ENCODE measurements at regions not wholly inside any gene's neighbourhood (a gene's known extent, or its start where the extent isn't known, plus 50 kb on each side); places are given as distances from the start of the nearest gene placed in this dataset.

GRCh38 chr5:112583166-112583565 is 154.5 kb upstream of the APC start:
- no peak for ATAC-seq
- no peaks in the 10 kb centered on the region; the same call in 2 of the 3 replicates for H3K9me3 Mint-ChIP-seq

GRCh38 chr5:112584781-112585180 is 152.9 kb upstream of the APC start:
- Mint-ChIP-seq H3K9me3 (no peaks in the 10 kb centered on the region; the same call in 2 of the 3 replicates), H3K4me1 (peaks cover 2% of the 10 kb centered on the region; the same call in 2 of the 3 replicates), H3K4me3 (no peak overlapping the region), H3K36me3 (ENCODE audit: low read depth) (no peaks in the 10 kb centered on the region; the same call in 2 of the 3 replicates), H3K27me3 (ENCODE audit: insufficient read depth, low read depth, poor library complexity) (peaks cover 4% of the 10 kb centered on the region), H3K27ac (no peak overlapping the region)
- DNase-seq (ENCODE audit: low spot score) (peak; percentile 20), ATAC-seq (no peak)
- no peaks in the 10 kb centered on the region for H3F3A ChIP-seq (replicated peaks; ENCODE audit: low read depth)
- H3K27me3 ChIP-seq (ENCODE audit: insufficient read depth): no peaks in the 10 kb centered on the region
- H3K36me3 ChIP-seq (ENCODE audit: insufficient read depth): no peaks in the 10 kb centered on the region
- H3K4me2 ChIP-seq: no peak overlapping the region
- no peaks in the 10 kb centered on the region for H3K79me2 ChIP-seq (replicated peaks; ENCODE audit: insufficient read depth)
- H4K20me1 ChIP-seq (replicated peaks; ENCODE audit: insufficient read depth): no peaks in the 10 kb centered on the region
- no peak overlapping the region for H2AFZ ChIP-seq
- no peak overlapping the region for H3K4me3 ChIP-seq
- no peaks in the 10 kb centered on the region; the same call in 1 of the 2 replicates for H3K4me1 ChIP-seq (ENCODE audit: insufficient read depth)
- H3K27ac ChIP-seq (ENCODE audit: low read depth): no peak overlapping the region
- peaks cover 4% of the 10 kb centered on the region for H3K9me2 ChIP-seq (ENCODE audit: insufficient read depth)
- TF ChIP-seq POLR2AphosphoS5 (IDR thresholded peaks at IDR 0.05; ENCODE audit: low read depth): no peak
- TF ChIP-seq EZH2 (IDR thresholded peaks at IDR 0.05; ENCODE audit: low read depth, unreplicated experiment): no peak
- no peak for TF ChIP-seq CTCF (conservative IDR thresholded peaks at IDR 0.05; ENCODE audit: low read depth in 2 of 2)
- no peak for TF ChIP-seq EZH2phosphoT487 (IDR thresholded peaks at IDR 0.05; ENCODE audit: unreplicated experiment)

More at GRCh38 chr5:112583166-112583565, 154.5 kb upstream of the APC start:
- no peaks in the 10 kb centered on the region for H3K36me3 ChIP-seq (ENCODE audit: insufficient read depth)
- H3K4me2 ChIP-seq: no peak overlapping the region
- no peak for TF ChIP-seq ZNF331 (CRISPR knock-in tag; IDR thresholded peaks at IDR 0.05; ENCODE audit: low read depth)
- TF ChIP-seq CTCF (conservative IDR thresholded peaks at IDR 0.05; ENCODE audit: low read depth in 2 of 2): no peak
- TF ChIP-seq POLR2AphosphoS5 (IDR thresholded peaks at IDR 0.05; ENCODE audit: low read depth): no peak
- TF ChIP-seq ETS1 (IDR thresholded peaks at IDR 0.05): no peak
- TF ChIP-seq NANOG (IDR thresholded peaks at IDR 0.05; ENCODE audit: borderline replicate concordance): no peak
- H3K36me3 Mint-ChIP-seq (ENCODE audit: low read depth): no peaks in the 10 kb centered on the region; the same call in 2 of the 3 replicates
- peaks cover 4% of the 10 kb centered on the region for H3K27me3 Mint-ChIP-seq (ENCODE audit: insufficient read depth, low read depth, poor library complexity)
- no peak overlapping the region for H3K27ac Mint-ChIP-seq
- H3K27ac ChIP-seq (ENCODE audit: low read depth): no peak overlapping the region
- H3K4me1 ChIP-seq (ENCODE audit: insufficient read depth): no peaks in the 10 kb centered on the region; the same call in 1 of the 2 replicates
- no peaks in the 10 kb centered on the region for H3K79me2 ChIP-seq (replicated peaks; ENCODE audit: insufficient read depth)
- no peak overlapping the region for H3K4me3 ChIP-seq
- no peaks in the 10 kb centered on the region for H3K27me3 ChIP-seq (ENCODE audit: insufficient read depth)
- no peaks in the 10 kb centered on the region for H3F3A ChIP-seq (replicated peaks; ENCODE audit: low read depth)
- H2AFZ ChIP-seq: no peak overlapping the region
- no peak overlapping the region for H3K4me3 Mint-ChIP-seq
- H3K4me1 Mint-ChIP-seq: peaks cover 2% of the 10 kb centered on the region; the same call in 2 of the 3 replicates
- DNase-seq (ENCODE audit: low spot score): no peak
- H4K20me1 ChIP-seq (replicated peaks; ENCODE audit: insufficient read depth): no peaks in the 10 kb centered on the region
- H3K9me2 ChIP-seq (ENCODE audit: insufficient read depth): peaks cover 8% of the 10 kb centered on the region

All from GM23338 (cell line).